ENCODE measurements at regions not wholly inside any gene's neighbourhood (a gene's known extent, or its start where the extent isn't known, plus 50 kb on each side); places are given as distances from the start of the nearest gene placed in this dataset.

GRCh38 chr2:160596441-160596840 is 102.8 kb upstream of the RBMS1 start:
- TF ChIP-seq EZH2 (IDR thresholded peaks at IDR 0.05; ENCODE audit: insufficient read depth, low read length): no peak
- TF ChIP-seq CTCF (IDR thresholded peaks at IDR 0.05; ENCODE audit: insufficient read depth, low read depth, low read length): no peak

All from astrocyte (in vitro differentiated cells and primary cell).